Spleen (tissue), 11 donors: ENCODE measurements at regions not wholly inside any gene's neighbourhood (a gene's known extent, or its start where the extent isn't known, plus 50 kb on each side); places are given as distances from the start of the nearest gene placed in this dataset.

ENCODE experiments used
- DNase-seq: peaks from one replicate; pipeline ENCODE4 v3.0.0-alpha.2; 2020
- H3K27ac ChIP-seq, 8 donors: fragments of 200-600 bp; sonication (generic) in 7 of 8; 1 replicate in 4 of 8; 2 replicates in 4 of 8; pipeline versions ENCODE4 v1.5.0 to v1.8.0; 2016 to 2021; ENCODE audit warnings: inconsistent platforms in 4 of 8, mild to moderate bottlenecking in 4 of 8, moderate library complexity in 1 of 8
- H3K27me3 ChIP-seq, 7 donors: fragments of 200-600 bp; sonication (generic) in 6 of 7; replicated peaks in 1 of 7; 1 replicate in 4 of 7; 2 replicates in 3 of 7; pipeline versions ENCODE4 v1.5.0 to v1.8.0; 2016 to 2021; ENCODE audit warnings: inconsistent platforms in 3 of 7, mild to moderate bottlenecking in 1 of 7
- H3K36me3 ChIP-seq, 6 donors: fragments of 200-600 bp; sonication (generic) in 5 of 6; 1 replicate in 4 of 6; 2 replicates in 2 of 6; pipeline versions ENCODE4 v1.5.0 to v1.8.0; 2016 to 2021; ENCODE audit warnings: inconsistent platforms in 2 of 6
- H3K4me1 ChIP-seq, 6 donors: fragments of 200-600 bp; sonication (generic) in 5 of 6; 1 replicate in 3 of 6; 2 replicates in 3 of 6; pipeline versions ENCODE4 v1.5.0 to v1.8.0; 2016 to 2021; ENCODE audit warnings: inconsistent platforms in 3 of 6
- H3K4me3 ChIP-seq, 8 donors: fragments of 200-600 bp; sonication (generic) in 7 of 8; 1 replicate in 4 of 8; 2 replicates in 4 of 8; pipeline versions ENCODE4 v1.5.0 to v1.8.0; 2016 to 2021; ENCODE audit warnings: inconsistent platforms in 4 of 8, mild to moderate bottlenecking in 4 of 8, moderate library complexity in 2 of 8
- H3K9me3 ChIP-seq, 8 donors: fragments of 200-600 bp; sonication (generic) in 7 of 8; 1 replicate in 4 of 8; 2 replicates in 4 of 8; pipeline versions ENCODE4 v1.5.0 to v1.8.0; 2016 to 2021; ENCODE audit warnings: inconsistent platforms in 4 of 8
- POLR2A ChIP-seq, 3 donors: fragments of 450-650 bp; IDR thresholded peaks; one replicate each; pipeline ENCODE4 v1.5.1; 2017; ENCODE audit warnings: antibody characterized with exemption in 3 of 3, mild to moderate bottlenecking in 1 of 3
- POLR2AphosphoS5 ChIP-seq, 3 donors: sonication (generic); formaldehyde crosslinking; IDR thresholded peaks; one replicate each; pipeline ENCODE4 v1.5.1; 2017; ENCODE audit warnings: antibody characterized with exemption in 3 of 3
- WGBS, 5 donors: extraction: QIAGEN DNeasy Blood & Tissue Kit in 3 of 5; methylation state at CpG; one replicate each; pipeline versions ENCODE4 v1.1.5 to v1.1.7; 2013 to 2018; 5-methylcytosine and 5-hydroxymethylcytosine counted together
- intact Hi-C: fragments of 100-400 bp; cut with DNase I; formaldehyde crosslinking; loops from one replicate; pipeline ENCODE4 v1.15.0; 2023; ENCODE audit warnings: low total_unique reads
- TF ChIP-seq, protein P1 (sequence below), 11 experiments: fragments of 200-600 bp in 7 of 11; fragments of 450-650 bp in 4 of 11; sonication (generic) in 4 of 11; IDR thresholded peaks in 8 of 11; conservative IDR thresholded peaks in 3 of 11; 1 replicate in 7 of 11; 2 replicates in 4 of 11; pipeline versions ENCODE4 v1.4.0 to v1.8.0; 2016 to 2021; ENCODE audit warnings: antibody characterized with exemption in 11 of 11, inconsistent platforms in 4 of 11, mild to moderate bottlenecking in 1 of 11
- donor health status: healthy with polysubstance abuse.
- donor health status: DM: no; HTN: no; CAD: no; lungs with moderate emphysema.
- donor health status: DM: no; HTN: no; CAD: no.
- donor health status: Bipolar disorder and iron deficiency.
- donor health status: healthy.
- donor health status: DM: no; HTN: no; CAD: no.
- donor health status: DM: yes; HTN: yes; CAD: no.

GRCh38 chr11:22510010-22510409 is 115.6 kb downstream of the FANCF start:
- no peaks in the 10 kb centered on the region for H3K36me3 ChIP-seq
- 70 to 81% (median 80%) methylated on average over 2 of the region's 2 CpGs for WGBS, 5 donors
- no peak overlapping the region for H3K4me3 ChIP-seq
- no peaks in the 10 kb centered on the region for H3K9me3 ChIP-seq
- DNase-seq: no peak
- intact Hi-C loops: no loop called here
- TF ChIP-seq POLR2AphosphoS5 (IDR thresholded peaks at IDR 0.05) (no peak), POLR2A (IDR thresholded peaks at IDR 0.05) (no peak)
- TF ChIP-seq, protein P1, sequence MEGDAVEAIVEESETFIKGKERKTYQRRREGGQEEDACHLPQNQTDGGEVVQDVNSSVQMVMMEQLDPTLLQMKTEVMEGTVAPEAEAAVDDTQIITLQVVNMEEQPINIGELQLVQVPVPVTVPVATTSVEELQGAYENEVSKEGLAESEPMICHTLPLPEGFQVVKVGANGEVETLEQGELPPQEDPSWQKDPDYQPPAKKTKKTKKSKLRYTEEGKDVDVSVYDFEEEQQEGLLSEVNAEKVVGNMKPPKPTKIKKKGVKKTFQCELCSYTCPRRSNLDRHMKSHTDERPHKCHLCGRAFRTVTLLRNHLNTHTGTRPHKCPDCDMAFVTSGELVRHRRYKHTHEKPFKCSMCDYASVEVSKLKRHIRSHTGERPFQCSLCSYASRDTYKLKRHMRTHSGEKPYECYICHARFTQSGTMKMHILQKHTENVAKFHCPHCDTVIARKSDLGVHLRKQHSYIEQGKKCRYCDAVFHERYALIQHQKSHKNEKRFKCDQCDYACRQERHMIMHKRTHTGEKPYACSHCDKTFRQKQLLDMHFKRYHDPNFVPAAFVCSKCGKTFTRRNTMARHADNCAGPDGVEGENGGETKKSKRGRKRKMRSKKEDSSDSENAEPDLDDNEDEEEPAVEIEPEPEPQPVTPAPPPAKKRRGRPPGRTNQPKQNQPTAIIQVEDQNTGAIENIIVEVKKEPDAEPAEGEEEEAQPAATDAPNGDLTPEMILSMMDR (IDR thresholded peaks at IDR 0.05 in 8 of 11, conservative IDR thresholded peaks at IDR 0.05 in 3 of 11): no peak
- no peaks in the 10 kb centered on the region for H3K4me1 ChIP-seq
- H3K27ac ChIP-seq: no peak overlapping the region
- no peaks in the 10 kb centered on the region for H3K27me3 ChIP-seq

DNA sequence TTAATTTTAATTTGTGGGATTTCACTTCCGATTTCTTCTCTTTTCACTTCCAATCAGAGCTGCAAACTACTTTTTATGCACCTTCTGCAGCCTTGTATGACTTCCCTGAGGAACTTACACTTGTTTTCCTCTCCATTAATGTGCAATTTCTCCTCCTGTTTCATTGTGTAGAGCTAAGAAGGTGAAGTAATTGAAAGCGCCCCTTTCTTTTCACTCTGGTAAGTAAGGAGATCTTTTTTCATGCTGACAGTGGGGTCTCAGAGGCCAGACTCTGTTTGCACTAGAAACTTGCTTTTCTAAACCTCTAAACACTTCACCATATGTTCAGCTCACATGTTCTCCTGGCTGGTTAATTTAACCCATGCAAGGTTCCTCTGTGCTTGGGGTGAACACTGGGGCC is 117.0 kb downstream of the FANCF start:
- Histone ChIP-seq H3K36me3 (no peaks in the 10 kb centered on the region), H3K27me3 (no peaks in the 10 kb centered on the region), H3K4me3 (no peak overlapping the region), H3K4me1 (no peaks in the 10 kb centered on the region), H3K9me3 (no peaks in the 10 kb centered on the region), H3K27ac (no peak overlapping the region)
- intact Hi-C loops: no loop called here
- TF ChIP-seq POLR2A (IDR thresholded peaks at IDR 0.05) (no peak), POLR2AphosphoS5 (IDR thresholded peaks at IDR 0.05) (no peak)
- TF ChIP-seq, protein P1 (IDR thresholded peaks at IDR 0.05 in 8 of 11, conservative IDR thresholded peaks at IDR 0.05 in 3 of 11): no peak
- WGBS, 5 donors: 68 to 80% (median 75%) methylated on average over 2 of the region's 2 CpGs
- no peak for DNase-seq

DNA sequence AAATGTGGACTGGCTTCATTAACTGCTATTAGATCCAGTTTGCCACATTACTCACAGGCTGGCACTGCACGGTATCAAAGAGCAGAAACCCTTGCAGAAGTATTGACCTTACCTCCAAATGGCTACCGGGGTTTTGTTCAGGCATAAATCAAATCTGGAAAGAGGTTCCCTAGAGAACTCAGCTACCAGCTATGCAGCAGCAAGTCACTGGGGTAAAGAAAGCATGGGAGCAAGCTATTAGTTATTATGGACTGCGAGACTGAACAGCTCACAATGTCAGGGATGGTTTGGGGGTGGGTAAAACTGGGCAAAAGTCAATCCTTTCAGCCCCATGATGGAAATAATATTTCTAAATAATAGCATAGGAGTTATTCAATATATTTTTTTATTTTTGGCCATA is 128.1 kb downstream of the FANCF start:
- no peaks in the 10 kb centered on the region for H3K27me3 ChIP-seq
- TF ChIP-seq POLR2A (IDR thresholded peaks at IDR 0.05): no peak
- TF ChIP-seq, protein P1 (IDR thresholded peaks at IDR 0.05 in 8 of 11, conservative IDR thresholded peaks at IDR 0.05 in 3 of 11): no peak
- TF ChIP-seq POLR2AphosphoS5 (IDR thresholded peaks at IDR 0.05): no peak
- intact Hi-C loops: no loop called here
- no peaks in the 10 kb centered on the region for H3K36me3 ChIP-seq
- no peak overlapping the region for H3K4me3 ChIP-seq
- 61 to 75% (median 69%) methylated on average over 3 of the region's 3 CpGs for WGBS, 5 donors
- H3K27ac ChIP-seq: no peak overlapping the region
- H3K9me3 ChIP-seq: no peaks in the 10 kb centered on the region
- DNase-seq: no peak
- no peaks in the 10 kb centered on the region for H3K4me1 ChIP-seq

- no peak overlapping the region for H3K4me3 ChIP-seq
- H3K27me3 ChIP-seq: no peaks in the 10 kb centered on the region
- no peaks in the 10 kb centered on the region for H3K36me3 ChIP-seq
- intact Hi-C loops: no loop called here
- H3K27ac ChIP-seq: no peak overlapping the region
- H3K4me1 ChIP-seq: no peaks in the 10 kb centered on the region
- no peaks in the 10 kb centered on the region for H3K9me3 ChIP-seq
- TF ChIP-seq POLR2AphosphoS5 (IDR thresholded peaks at IDR 0.05) (no peak), POLR2A (IDR thresholded peaks at IDR 0.05) (no peak)
- TF ChIP-seq, protein P1 (IDR thresholded peaks at IDR 0.05 in 8 of 11, conservative IDR thresholded peaks at IDR 0.05 in 3 of 11): no peak
- DNase-seq: no peak
- 78 to 83% (median 80%) methylated on average over 16 of the region's 16 CpGs for WGBS, 5 donors
Observed at GRCh38 chr11:22491555-22492225, 133.9 kb downstream of the FANCF start.
